GM23338 (cell line): ENCODE measurements at regions not wholly inside any gene's neighbourhood (a gene's known extent, or its start where the extent isn't known, plus 50 kb on each side); places are given as distances from the start of the nearest gene placed in this dataset.

Experiments used
- ATAC-seq: fragments of 200-7000 bp; cut with Tn5 transposase; 3 replicates; pipeline ENCODE4 v1.9.1; 2020
- DNase-seq: peaks from one replicate; pipeline ENCODE4 v3.0.0-alpha.2; 2015; ENCODE audit warnings: low spot score
- H2AFZ ChIP-seq: fragments of 200-600 bp; sonication (generic); 2 replicates; pipeline ENCODE4 v1.8.0; 2016; ENCODE audit warnings: antibody characterized with exemption, mild to moderate bottlenecking, moderate library complexity
- H3F3A ChIP-seq: fragments of 200-600 bp; sonication (generic); replicated peaks from 2 replicates; pipeline ENCODE4 v1.8.0; 2017; ENCODE audit warnings: antibody characterized with exemption, mixed run types, low read depth
- H3K27ac ChIP-seq: fragments of 200-600 bp; sonication (generic); 2 replicates; pipeline ENCODE4 v1.6.1; 2016; ENCODE audit warnings: low read depth
- H3K27me3 ChIP-seq: fragments of 200-600 bp; sonication (generic); 2 replicates; pipeline ENCODE4 v1.8.0; 2016; ENCODE audit warnings: mild to moderate bottlenecking, mixed run types, moderate library complexity; ENCODE audit not compliant: insufficient read depth
- H3K36me3 ChIP-seq: fragments of 200-600 bp; sonication (generic); 2 replicates; pipeline ENCODE4 v1.8.0; 2016; ENCODE audit warnings: mild to moderate bottlenecking; ENCODE audit not compliant: insufficient read depth
- H3K4me1 ChIP-seq: fragments of 200-600 bp; sonication (generic); 2 replicates; pipeline ENCODE4 v1.8.0; 2016; ENCODE audit warnings: mild to moderate bottlenecking, moderate library complexity; ENCODE audit not compliant: insufficient read depth
- H3K4me2 ChIP-seq: fragments of 200-600 bp; sonication (generic); 2 replicates; pipeline ENCODE4 v1.7.1; 2017; ENCODE audit warnings: mixed run types
- H3K4me3 ChIP-seq: fragments of 200-600 bp; sonication (generic); 2 replicates; pipeline ENCODE4 v1.6.1; 2016; ENCODE audit warnings: mixed run types
- H3K79me2 ChIP-seq: fragments of 200-600 bp; sonication (generic); replicated peaks from 2 replicates; pipeline ENCODE4 v1.8.0; 2017; ENCODE audit warnings: mild to moderate bottlenecking; ENCODE audit not compliant: insufficient read depth
- H3K9me2 ChIP-seq: fragments of 200-600 bp; sonication (generic); 2 replicates; pipeline ENCODE4 v1.8.0; 2017; ENCODE audit not compliant: insufficient read depth
- H4K20me1 ChIP-seq: fragments of 200-600 bp; sonication (generic); replicated peaks from 2 replicates; pipeline ENCODE4 v1.8.0; 2017; ENCODE audit warnings: mild to moderate bottlenecking; ENCODE audit not compliant: insufficient read depth
- H3K27ac Mint-ChIP-seq: 2 replicates; pipeline ENCODE4 v1.8.0; 2020; ENCODE audit warnings: inconsistent platforms, mild to moderate bottlenecking, moderate library complexity, mixed read lengths
- H3K27me3 Mint-ChIP-seq: 3 replicates; pipeline ENCODE4 v1.8.0; 2022; ENCODE audit warnings: low read depth, mild to moderate bottlenecking, moderate library complexity, mixed read lengths, inconsistent platforms; ENCODE audit not compliant: insufficient read depth, poor library complexity
- H3K36me3 Mint-ChIP-seq: 3 replicates; pipeline ENCODE4 v1.8.0; 2021; ENCODE audit warnings: low read depth, mild to moderate bottlenecking, inconsistent platforms, moderate library complexity, mixed read lengths
- H3K4me1 Mint-ChIP-seq: 3 replicates; pipeline ENCODE4 v1.8.0; 2020; ENCODE audit warnings: mild to moderate bottlenecking, inconsistent platforms, mixed read lengths
- H3K4me3 Mint-ChIP-seq: 3 replicates; pipeline ENCODE4 v1.8.0; 2021; ENCODE audit warnings: moderate library complexity, mild to moderate bottlenecking, inconsistent platforms, mixed read lengths
- H3K9me3 Mint-ChIP-seq: 3 replicates; pipeline ENCODE4 v1.8.0; 2020; ENCODE audit warnings: moderate library complexity, mild to moderate bottlenecking, inconsistent platforms, mixed read lengths
- CREB1 ChIP-seq: fragments of 250-450 bp; sonication (Bioruptor Pico); IDR thresholded peaks from 2 replicates; pipeline ENCODE4 v1.5.0; 2020; ENCODE audit warnings: low read depth, mild to moderate bottlenecking, moderate library complexity
- EZH2 ChIP-seq: fragments of 200-600 bp; sonication (generic); IDR thresholded peaks from one replicate; pipeline ENCODE4 v1.8.0; 2017; ENCODE audit warnings: antibody characterized with exemption, mild to moderate bottlenecking, low read depth; ENCODE audit not compliant: unreplicated experiment
- EZH2phosphoT487 ChIP-seq: fragments of 200-600 bp; sonication (generic); IDR thresholded peaks from one replicate; pipeline ENCODE4 v1.8.1; 2018; ENCODE audit warnings: antibody characterized with exemption; ENCODE audit not compliant: unreplicated experiment
- JUNB ChIP-seq: IDR thresholded peaks from one replicate; pipeline ENCODE4 v1.6.1; 2016; ENCODE audit warnings: antibody characterized with exemption; ENCODE audit not compliant: unreplicated experiment
- NANOG ChIP-seq: IDR thresholded peaks from 2 replicates; pipeline ENCODE4 v1.6.1; 2016; ENCODE audit warnings: antibody characterized with exemption, borderline replicate concordance
- POLR2AphosphoS5 ChIP-seq: IDR thresholded peaks from 2 replicates; pipeline ENCODE4 v1.6.1; 2016; ENCODE audit warnings: antibody characterized with exemption, low read depth
- STAT1 ChIP-seq: IDR thresholded peaks from one replicate; pipeline ENCODE4 v1.6.1; 2016; ENCODE audit warnings: antibody characterized with exemption; ENCODE audit not compliant: unreplicated experiment
- ZNF114 ChIP-seq: fragments of 250-450 bp; sonication (Bioruptor Pico); IDR thresholded peaks from 2 replicates; pipeline ENCODE4 v1.5.0; 2020; ENCODE audit warnings: mild to moderate bottlenecking, moderate library complexity
- ZNF331 ChIP-seq: fragments of 250-450 bp; sonication (Bioruptor Pico); IDR thresholded peaks from 2 replicates; pipeline ENCODE4 v1.5.0; 2020; ENCODE audit warnings: low read depth, mild to moderate bottlenecking, moderate library complexity
- TF ChIP-seq, protein P1 (sequence below): fragments of 250-450 bp; sonication (Bioruptor Pico); IDR thresholded peaks from 2 replicates; pipeline ENCODE4 v1.5.0; 2020; ENCODE audit warnings: mild to moderate bottlenecking, moderate library complexity
- TF ChIP-seq, protein P2 (sequence below): IDR thresholded peaks from 2 replicates; pipeline ENCODE4 v1.6.1; 2016; ENCODE audit warnings: antibody characterized with exemption
- TF ChIP-seq, protein P3 (sequence below), 2 experiments: fragments of 200-600 bp in 1 of 2; sonication (generic) in 1 of 2; conservative IDR thresholded peaks; 2 replicates each; pipeline versions ENCODE4 v1.5.1 to v1.6.1; 2016 to 2017; ENCODE audit warnings: antibody characterized with exemption in 2 of 2, low read depth in 2 of 2, mild to moderate bottlenecking in 2 of 2, moderate library complexity in 1 of 2
- TF ChIP-seq, protein P4 (sequence below): IDR thresholded peaks from one replicate; pipeline ENCODE4 v1.6.1; 2018; ENCODE audit warnings: antibody characterized with exemption; ENCODE audit not compliant: unreplicated experiment

DNA sequence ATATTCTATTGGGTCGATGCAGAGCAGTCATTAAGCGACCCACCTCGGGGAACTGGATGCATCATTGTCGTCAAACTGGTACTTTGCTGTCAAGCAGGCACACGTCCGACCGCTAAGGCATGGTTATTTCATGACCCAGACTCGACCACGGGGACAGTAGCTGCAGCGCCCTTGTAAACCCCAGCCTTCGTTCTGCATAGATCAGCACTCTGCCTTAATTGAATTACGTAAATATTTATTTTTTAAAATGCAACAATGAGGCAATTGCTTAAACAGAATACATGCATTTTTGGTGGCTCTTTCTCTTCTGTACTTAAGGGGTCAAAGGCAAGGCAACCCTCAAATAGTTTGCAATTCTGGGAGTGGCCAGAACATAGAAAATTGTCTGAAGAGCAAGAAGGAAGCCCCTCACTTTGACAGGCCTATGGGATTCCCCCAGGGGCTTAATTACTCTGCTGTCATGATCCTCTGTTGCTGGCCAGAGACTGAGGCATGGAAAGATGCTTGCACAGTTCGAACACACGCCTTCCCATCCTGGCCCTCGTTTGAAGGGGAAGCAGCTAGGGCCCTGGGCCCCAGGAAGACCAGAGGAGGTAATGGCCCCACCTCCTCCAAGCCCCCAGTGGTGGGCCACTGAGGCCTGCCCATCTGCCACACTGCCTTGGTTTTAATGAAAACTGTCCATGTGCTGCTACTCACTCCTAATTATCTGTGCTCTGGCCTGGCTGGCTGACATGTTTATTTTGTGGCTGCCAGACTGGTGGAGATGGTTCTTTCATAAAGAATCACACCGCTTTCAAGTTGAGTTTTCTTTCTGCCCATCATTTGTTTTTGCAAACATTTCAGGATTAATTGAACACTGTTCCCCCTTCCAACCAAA, 169.7 kb upstream of the MAST4 start:
- Histone ChIP-seq H3K4me1 (no peaks in the 10 kb centered on the region), H3K9me2 (no peaks in the 10 kb centered on the region), H2AFZ (no peak overlapping the region), H3F3A (no peaks in the 10 kb centered on the region), H3K4me3 (no peak overlapping the region), H3K27ac (no peak overlapping the region), H3K36me3 (no peaks in the 10 kb centered on the region), H3K4me2 (no peak overlapping the region), H3K79me2 (no peaks in the 10 kb centered on the region), H3K27me3 (no peaks in the 10 kb centered on the region), H4K20me1 (no peaks in the 10 kb centered on the region)
- TF ChIP-seq, protein P1, sequence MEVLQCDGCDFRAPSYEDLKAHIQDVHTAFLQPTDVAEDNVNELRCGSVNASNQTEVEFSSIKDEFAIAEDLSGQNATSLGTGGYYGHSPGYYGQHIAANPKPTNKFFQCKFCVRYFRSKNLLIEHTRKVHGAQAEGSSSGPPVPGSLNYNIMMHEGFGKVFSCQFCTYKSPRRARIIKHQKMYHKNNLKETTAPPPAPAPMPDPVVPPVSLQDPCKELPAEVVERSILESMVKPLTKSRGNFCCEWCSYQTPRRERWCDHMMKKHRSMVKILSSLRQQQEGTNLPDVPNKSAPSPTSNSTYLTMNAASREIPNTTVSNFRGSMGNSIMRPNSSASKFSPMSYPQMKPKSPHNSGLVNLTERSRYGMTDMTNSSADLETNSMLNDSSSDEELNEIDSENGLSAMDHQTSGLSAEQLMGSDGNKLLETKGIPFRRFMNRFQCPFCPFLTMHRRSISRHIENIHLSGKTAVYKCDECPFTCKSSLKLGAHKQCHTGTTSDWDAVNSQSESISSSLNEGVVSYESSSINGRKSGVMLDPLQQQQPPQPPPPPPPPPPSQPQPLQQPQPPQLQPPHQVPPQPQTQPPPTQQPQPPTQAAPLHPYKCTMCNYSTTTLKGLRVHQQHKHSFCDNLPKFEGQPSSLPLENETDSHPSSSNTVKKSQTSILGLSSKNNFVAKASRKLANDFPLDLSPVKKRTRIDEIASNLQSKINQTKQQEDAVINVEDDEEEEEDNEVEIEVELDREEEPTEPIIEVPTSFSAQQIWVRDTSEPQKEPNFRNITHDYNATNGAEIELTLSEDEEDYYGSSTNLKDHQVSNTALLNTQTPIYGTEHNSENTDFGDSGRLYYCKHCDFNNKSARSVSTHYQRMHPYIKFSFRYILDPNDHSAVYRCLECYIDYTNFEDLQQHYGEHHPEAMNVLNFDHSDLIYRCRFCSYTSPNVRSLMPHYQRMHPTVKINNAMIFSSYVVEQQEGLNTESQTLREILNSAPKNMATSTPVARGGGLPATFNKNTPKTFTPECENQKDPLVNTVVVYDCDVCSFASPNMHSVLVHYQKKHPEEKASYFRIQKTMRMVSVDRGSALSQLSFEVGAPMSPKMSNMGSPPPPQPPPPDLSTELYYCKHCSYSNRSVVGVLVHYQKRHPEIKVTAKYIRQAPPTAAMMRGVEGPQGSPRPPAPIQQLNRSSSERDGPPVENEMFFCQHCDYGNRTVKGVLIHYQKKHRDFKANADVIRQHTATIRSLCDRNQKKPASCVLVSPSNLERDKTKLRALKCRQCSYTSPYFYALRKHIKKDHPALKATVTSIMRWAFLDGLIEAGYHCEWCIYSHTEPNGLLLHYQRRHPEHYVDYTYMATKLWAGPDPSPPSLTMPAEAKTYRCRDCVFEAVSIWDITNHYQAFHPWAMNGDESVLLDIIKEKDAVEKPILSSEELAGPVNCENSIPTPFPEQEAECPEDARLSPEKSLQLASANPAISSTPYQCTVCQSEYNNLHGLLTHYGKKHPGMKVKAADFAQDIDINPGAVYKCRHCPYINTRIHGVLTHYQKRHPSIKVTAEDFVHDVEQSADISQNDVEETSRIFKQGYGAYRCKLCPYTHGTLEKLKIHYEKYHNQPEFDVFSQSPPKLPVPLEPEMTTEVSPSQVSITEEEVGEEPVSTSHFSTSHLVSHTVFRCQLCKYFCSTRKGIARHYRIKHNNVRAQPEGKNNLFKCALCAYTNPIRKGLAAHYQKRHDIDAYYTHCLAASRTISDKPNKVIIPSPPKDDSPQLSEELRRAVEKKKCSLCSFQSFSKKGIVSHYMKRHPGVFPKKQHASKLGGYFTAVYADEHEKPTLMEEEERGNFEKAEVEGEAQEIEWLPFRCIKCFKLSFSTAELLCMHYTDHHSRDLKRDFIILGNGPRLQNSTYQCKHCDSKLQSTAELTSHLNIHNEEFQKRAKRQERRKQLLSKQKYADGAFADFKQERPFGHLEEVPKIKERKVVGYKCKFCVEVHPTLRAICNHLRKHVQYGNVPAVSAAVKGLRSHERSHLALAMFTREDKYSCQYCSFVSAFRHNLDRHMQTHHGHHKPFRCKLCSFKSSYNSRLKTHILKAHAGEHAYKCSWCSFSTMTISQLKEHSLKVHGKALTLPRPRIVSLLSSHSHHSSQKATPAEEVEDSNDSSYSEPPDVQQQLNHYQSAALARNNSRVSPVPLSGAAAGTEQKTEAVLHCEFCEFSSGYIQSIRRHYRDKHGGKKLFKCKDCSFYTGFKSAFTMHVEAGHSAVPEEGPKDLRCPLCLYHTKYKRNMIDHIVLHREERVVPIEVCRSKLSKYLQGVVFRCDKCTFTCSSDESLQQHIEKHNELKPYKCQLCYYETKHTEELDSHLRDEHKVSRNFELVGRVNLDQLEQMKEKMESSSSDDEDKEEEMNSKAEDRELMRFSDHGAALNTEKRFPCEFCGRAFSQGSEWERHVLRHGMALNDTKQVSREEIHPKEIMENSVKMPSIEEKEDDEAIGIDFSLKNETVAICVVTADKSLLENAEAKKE (CRISPR knock-in tag): no peak
- TF ChIP-seq POLR2AphosphoS5 (no peak), EZH2 (no peak), NANOG (no peak), JUNB (no peak), ZNF331 (CRISPR knock-in tag) (no peak), EZH2phosphoT487 (no peak), ZNF114 (CRISPR knock-in tag) (no peak), STAT1 (no peak), CREB1 (no peak)
- TF ChIP-seq, protein P2, sequence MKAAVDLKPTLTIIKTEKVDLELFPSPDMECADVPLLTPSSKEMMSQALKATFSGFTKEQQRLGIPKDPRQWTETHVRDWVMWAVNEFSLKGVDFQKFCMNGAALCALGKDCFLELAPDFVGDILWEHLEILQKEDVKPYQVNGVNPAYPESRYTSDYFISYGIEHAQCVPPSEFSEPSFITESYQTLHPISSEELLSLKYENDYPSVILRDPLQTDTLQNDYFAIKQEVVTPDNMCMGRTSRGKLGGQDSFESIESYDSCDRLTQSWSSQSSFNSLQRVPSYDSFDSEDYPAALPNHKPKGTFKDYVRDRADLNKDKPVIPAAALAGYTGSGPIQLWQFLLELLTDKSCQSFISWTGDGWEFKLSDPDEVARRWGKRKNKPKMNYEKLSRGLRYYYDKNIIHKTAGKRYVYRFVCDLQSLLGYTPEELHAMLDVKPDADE: no peak
- TF ChIP-seq, protein P3, sequence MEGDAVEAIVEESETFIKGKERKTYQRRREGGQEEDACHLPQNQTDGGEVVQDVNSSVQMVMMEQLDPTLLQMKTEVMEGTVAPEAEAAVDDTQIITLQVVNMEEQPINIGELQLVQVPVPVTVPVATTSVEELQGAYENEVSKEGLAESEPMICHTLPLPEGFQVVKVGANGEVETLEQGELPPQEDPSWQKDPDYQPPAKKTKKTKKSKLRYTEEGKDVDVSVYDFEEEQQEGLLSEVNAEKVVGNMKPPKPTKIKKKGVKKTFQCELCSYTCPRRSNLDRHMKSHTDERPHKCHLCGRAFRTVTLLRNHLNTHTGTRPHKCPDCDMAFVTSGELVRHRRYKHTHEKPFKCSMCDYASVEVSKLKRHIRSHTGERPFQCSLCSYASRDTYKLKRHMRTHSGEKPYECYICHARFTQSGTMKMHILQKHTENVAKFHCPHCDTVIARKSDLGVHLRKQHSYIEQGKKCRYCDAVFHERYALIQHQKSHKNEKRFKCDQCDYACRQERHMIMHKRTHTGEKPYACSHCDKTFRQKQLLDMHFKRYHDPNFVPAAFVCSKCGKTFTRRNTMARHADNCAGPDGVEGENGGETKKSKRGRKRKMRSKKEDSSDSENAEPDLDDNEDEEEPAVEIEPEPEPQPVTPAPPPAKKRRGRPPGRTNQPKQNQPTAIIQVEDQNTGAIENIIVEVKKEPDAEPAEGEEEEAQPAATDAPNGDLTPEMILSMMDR (conservative IDR thresholded peaks at IDR 0.05; ENCODE audit: low read depth in 2 of 2): no peak
- TF ChIP-seq, protein P4, sequence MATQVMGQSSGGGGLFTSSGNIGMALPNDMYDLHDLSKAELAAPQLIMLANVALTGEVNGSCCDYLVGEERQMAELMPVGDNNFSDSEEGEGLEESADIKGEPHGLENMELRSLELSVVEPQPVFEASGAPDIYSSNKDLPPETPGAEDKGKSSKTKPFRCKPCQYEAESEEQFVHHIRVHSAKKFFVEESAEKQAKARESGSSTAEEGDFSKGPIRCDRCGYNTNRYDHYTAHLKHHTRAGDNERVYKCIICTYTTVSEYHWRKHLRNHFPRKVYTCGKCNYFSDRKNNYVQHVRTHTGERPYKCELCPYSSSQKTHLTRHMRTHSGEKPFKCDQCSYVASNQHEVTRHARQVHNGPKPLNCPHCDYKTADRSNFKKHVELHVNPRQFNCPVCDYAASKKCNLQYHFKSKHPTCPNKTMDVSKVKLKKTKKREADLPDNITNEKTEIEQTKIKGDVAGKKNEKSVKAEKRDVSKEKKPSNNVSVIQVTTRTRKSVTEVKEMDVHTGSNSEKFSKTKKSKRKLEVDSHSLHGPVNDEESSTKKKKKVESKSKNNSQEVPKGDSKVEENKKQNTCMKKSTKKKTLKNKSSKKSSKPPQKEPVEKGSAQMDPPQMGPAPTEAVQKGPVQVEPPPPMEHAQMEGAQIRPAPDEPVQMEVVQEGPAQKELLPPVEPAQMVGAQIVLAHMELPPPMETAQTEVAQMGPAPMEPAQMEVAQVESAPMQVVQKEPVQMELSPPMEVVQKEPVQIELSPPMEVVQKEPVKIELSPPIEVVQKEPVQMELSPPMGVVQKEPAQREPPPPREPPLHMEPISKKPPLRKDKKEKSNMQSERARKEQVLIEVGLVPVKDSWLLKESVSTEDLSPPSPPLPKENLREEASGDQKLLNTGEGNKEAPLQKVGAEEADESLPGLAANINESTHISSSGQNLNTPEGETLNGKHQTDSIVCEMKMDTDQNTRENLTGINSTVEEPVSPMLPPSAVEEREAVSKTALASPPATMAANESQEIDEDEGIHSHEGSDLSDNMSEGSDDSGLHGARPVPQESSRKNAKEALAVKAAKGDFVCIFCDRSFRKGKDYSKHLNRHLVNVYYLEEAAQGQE: no peak
- no peaks in the 10 kb centered on the region for H3K4me1 Mint-ChIP-seq
- ATAC-seq (no peak), DNase-seq (no peak)
- no peak overlapping the region for H3K4me3 Mint-ChIP-seq
- no peaks in the 10 kb centered on the region for H3K27me3 Mint-ChIP-seq
- no peaks in the 10 kb centered on the region; the same call in 2 of the 3 replicates for H3K36me3 Mint-ChIP-seq
- no peak overlapping the region for H3K27ac Mint-ChIP-seq
- peaks cover 13% of the 10 kb centered on the region for H3K9me3 Mint-ChIP-seq
